Dermis blood vessel endothelial cell (primary cell): ENCODE measurements at regions not wholly inside any gene's neighbourhood (a gene's known extent, or its start where the extent isn't known, plus 50 kb on each side); places are given as distances from the start of the nearest gene placed in this dataset.
"Not testable (repeated sequence)": the region's sequence is repeated elsewhere in the genome, so short reads cannot be mapped to it uniquely, and the experiment has no call there.

Experiments used
- DNase-seq: peaks from one replicate; pipeline ENCODE4 v3.0.0; 2010

- DNase-seq, result not testable (repeated sequence)
Measured at GRCh38 chr5:20765074-20765473, 777.1 kb upstream of the CDH18 start.

- DNase-seq, result not testable (repeated sequence)
Measured at GRCh38 chr5:20759459-20759858, 771.5 kb upstream of the CDH18 start.

GRCh38 chr5:20752179-20752578, 764.2 kb upstream of the CDH18 start:
- DNase-seq, result not testable (repeated sequence)

GRCh38 chr5:20735715-20736114, 747.7 kb upstream of the CDH18 start:
- not testable (repeated sequence) for DNase-seq

- DNase-seq, result not testable (repeated sequence)
Measured at GRCh38 chr5:20732223-20732622, 744.2 kb upstream of the CDH18 start.

GRCh38 chr5:20721286-20721685, 733.3 kb upstream of the CDH18 start:
- DNase-seq, result not testable (repeated sequence)

- DNase-seq, result not testable (repeated sequence)
Measured at GRCh38 chr5:20711520-20712155, 723.6 kb upstream of the CDH18 start.

- DNase-seq, result not testable (repeated sequence)
Measured at GRCh38 chr5:20707634-20708033, 719.6 kb upstream of the CDH18 start.

GRCh38 chr5:20694121-20694520, 706.1 kb upstream of the CDH18 start:
- no peak for DNase-seq

GRCh38 chr5:20692913-20693312, 704.9 kb upstream of the CDH18 start:
- DNase-seq, result no peak

- no peak for DNase-seq
Measured at GRCh38 chr5:20683241-20683940, 695.4 kb upstream of the CDH18 start.

- DNase-seq, result no peak
Measured at GRCh38 chr5:20680718-20681302, 692.8 kb upstream of the CDH18 start.

GRCh38 chr5:20678814-20679298, 690.9 kb upstream of the CDH18 start:
- DNase-seq, result no peak

GRCh38 chr5:20678386-20678785, 690.4 kb upstream of the CDH18 start:
- no peak for DNase-seq

- DNase-seq, result no peak
Measured at GRCh38 chr5:20660588-20660987, 672.6 kb upstream of the CDH18 start.

- DNase-seq, result no peak
Measured at GRCh38 chr5:20656262-20656661, 668.3 kb upstream of the CDH18 start.

- DNase-seq, result no peak
Measured at GRCh38 chr5:20655211-20655610, 667.2 kb upstream of the CDH18 start.

GRCh38 chr5:20654746-20655145, 666.7 kb upstream of the CDH18 start:
- DNase-seq, result no peak

- no peak for DNase-seq
Measured at GRCh38 chr5:20654033-20654432, 666.0 kb upstream of the CDH18 start.

- no peak for DNase-seq
Measured at GRCh38 chr5:20649966-20650365, 662.0 kb upstream of the CDH18 start.

- DNase-seq, result no peak
Measured at GRCh38 chr5:20648981-20649380, 661.0 kb upstream of the CDH18 start.

- DNase-seq, result no peak
Measured at GRCh38 chr5:20636686-20637085, 648.7 kb upstream of the CDH18 start.

- DNase-seq, result no peak
Measured at GRCh38 chr5:20619591-20619990, 631.6 kb upstream of the CDH18 start.

- DNase-seq, result no peak
Measured at GRCh38 chr5:20618340-20618739, 630.3 kb upstream of the CDH18 start.
